ENCODE measurements at regions not wholly inside any gene's neighbourhood (a gene's known extent, or its start where the extent isn't known, plus 50 kb on each side); places are given as distances from the start of the nearest gene placed in this dataset.

DNA sequence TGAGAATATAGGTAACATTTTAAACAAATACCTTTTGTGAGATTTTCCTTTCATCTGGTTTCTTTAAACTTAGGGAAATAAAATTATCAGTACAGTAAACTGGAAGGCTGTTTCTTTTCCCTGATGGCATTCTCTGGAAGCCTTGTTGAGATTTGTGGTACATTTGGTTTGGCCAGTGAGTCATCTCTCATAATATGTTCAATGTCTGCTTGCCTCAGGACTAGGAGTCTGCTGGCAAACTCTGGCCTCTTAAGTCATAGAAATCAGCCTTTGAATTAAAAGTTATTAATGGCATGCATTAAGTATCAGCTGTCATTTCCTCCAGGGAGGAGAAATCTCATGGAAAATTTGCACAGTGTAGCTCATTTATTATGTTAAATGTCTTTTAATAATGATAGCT is 316.6 kb upstream of the KIAA1217 start:
- no peaks in the 10 kb centered on the region for H3K4me1 ChIP-seq (ENCODE audit: control insufficient read depth, insufficient read depth, low read length)
- no peak for DNase-seq (ENCODE audit: low read depth, low spot score)
- no peaks in the 10 kb centered on the region for H3K9me3 ChIP-seq (ENCODE audit: control insufficient read depth, insufficient read depth, low read depth, low read length)
- ChIA-PET POLR2A (no interaction called here), CTCF (no interaction called here)
- H3K27me3 ChIP-seq (ENCODE audit: control insufficient read depth, insufficient read depth, low read length), result no peaks in the 10 kb centered on the region
- no peak for ATAC-seq
- H3K4me3 ChIP-seq (ENCODE audit: low read depth in 2 of 2, low read length in 2 of 2), result no peak overlapping the region
- H3K27ac ChIP-seq (ENCODE audit: low read length), result no peak overlapping the region
- in situ Hi-C loops (cut with HindIII; ENCODE audit: low pct_unique_long_range_greater_than_20kb, low sequenced_read_pairs) (no loop called here), intact Hi-C loops (cut with micrococcal nuclease; ENCODE audit: unreplicated experiment) (no loop called here)
- TF ChIP-seq, protein P1, sequence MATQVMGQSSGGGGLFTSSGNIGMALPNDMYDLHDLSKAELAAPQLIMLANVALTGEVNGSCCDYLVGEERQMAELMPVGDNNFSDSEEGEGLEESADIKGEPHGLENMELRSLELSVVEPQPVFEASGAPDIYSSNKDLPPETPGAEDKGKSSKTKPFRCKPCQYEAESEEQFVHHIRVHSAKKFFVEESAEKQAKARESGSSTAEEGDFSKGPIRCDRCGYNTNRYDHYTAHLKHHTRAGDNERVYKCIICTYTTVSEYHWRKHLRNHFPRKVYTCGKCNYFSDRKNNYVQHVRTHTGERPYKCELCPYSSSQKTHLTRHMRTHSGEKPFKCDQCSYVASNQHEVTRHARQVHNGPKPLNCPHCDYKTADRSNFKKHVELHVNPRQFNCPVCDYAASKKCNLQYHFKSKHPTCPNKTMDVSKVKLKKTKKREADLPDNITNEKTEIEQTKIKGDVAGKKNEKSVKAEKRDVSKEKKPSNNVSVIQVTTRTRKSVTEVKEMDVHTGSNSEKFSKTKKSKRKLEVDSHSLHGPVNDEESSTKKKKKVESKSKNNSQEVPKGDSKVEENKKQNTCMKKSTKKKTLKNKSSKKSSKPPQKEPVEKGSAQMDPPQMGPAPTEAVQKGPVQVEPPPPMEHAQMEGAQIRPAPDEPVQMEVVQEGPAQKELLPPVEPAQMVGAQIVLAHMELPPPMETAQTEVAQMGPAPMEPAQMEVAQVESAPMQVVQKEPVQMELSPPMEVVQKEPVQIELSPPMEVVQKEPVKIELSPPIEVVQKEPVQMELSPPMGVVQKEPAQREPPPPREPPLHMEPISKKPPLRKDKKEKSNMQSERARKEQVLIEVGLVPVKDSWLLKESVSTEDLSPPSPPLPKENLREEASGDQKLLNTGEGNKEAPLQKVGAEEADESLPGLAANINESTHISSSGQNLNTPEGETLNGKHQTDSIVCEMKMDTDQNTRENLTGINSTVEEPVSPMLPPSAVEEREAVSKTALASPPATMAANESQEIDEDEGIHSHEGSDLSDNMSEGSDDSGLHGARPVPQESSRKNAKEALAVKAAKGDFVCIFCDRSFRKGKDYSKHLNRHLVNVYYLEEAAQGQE (IDR thresholded peaks at IDR 0.05; ENCODE audit: insufficient read depth in 1 of 2, low read depth in 2 of 2, low read length in 1 of 2), result no peak
- TF ChIP-seq CTCF (IDR thresholded peaks at IDR 0.05) (no peak), SIN3A (IDR thresholded peaks at IDR 0.05; ENCODE audit: borderline replicate concordance, insufficient read depth, low read depth, low read length) (no peak), TCF7L2 (IDR thresholded peaks at IDR 0.05; ENCODE audit: low read depth, low read length) (no peak)
- no TSS peak for BruUV-seq (replicated peaks)
- H3K36me3 ChIP-seq (ENCODE audit: control insufficient read depth, insufficient read depth, low read length), result no peaks in the 10 kb centered on the region

- H3K9me3 ChIP-seq (ENCODE audit: control insufficient read depth, insufficient read depth, low read depth, low read length), result no peaks in the 10 kb centered on the region
- H3K4me1 ChIP-seq (ENCODE audit: control insufficient read depth, insufficient read depth, low read length), result no peaks in the 10 kb centered on the region
- no peak overlapping the region for H3K27ac ChIP-seq (ENCODE audit: low read length)
- ChIA-PET POLR2A (no interaction called here), CTCF (no interaction called here)
- H3K36me3 ChIP-seq (ENCODE audit: control insufficient read depth, insufficient read depth, low read length), result no peaks in the 10 kb centered on the region
- ATAC-seq (no peak), DNase-seq (ENCODE audit: low read depth, low spot score) (no peak)
- intact Hi-C loops (cut with micrococcal nuclease; ENCODE audit: unreplicated experiment) (no loop called here), in situ Hi-C loops (cut with HindIII; ENCODE audit: low pct_unique_long_range_greater_than_20kb, low sequenced_read_pairs) (no loop called here)
- no peaks in the 10 kb centered on the region for H3K27me3 ChIP-seq (ENCODE audit: control insufficient read depth, insufficient read depth, low read length)
- no peak overlapping the region for H3K4me3 ChIP-seq (ENCODE audit: low read depth in 2 of 2, low read length in 2 of 2)
- TF ChIP-seq CTCF (IDR thresholded peaks at IDR 0.05), result no peak
- no peak for TF ChIP-seq TCF7L2 (IDR thresholded peaks at IDR 0.05; ENCODE audit: low read depth, low read length)
- no TSS peak for BruUV-seq (replicated peaks)
Observed at GRCh38 chr10:23897267-23897666, 311.7 kb upstream of the KIAA1217 start.

DNA sequence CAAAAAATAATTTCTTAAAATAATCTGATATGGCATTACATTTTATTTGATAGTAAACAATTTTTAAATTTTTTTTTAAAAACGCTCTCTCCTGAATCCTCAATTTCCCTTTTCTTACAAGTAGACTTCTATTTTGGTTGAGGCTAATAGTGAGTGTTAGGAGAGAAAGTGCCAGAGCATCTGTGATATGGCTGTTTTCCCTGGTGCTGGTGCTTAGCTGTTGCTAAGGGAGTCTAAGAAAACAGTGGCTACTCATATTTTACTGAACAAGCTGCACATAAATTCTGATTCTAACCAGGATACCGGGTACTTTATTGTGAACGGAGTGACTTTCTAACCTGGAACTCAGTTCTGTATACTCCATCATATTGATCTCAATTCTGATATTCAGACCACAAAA is 311.1 kb upstream of the KIAA1217 start:
- no TSS peak for BruUV-seq (replicated peaks)
- ATAC-seq (no peak), DNase-seq (ENCODE audit: low read depth, low spot score) (no peak)
- no peaks in the 10 kb centered on the region for H3K36me3 ChIP-seq (ENCODE audit: control insufficient read depth, insufficient read depth, low read length)
- H3K27ac ChIP-seq (ENCODE audit: low read length), result no peak overlapping the region
- H3K27me3 ChIP-seq (ENCODE audit: control insufficient read depth, insufficient read depth, low read length), result no peaks in the 10 kb centered on the region
- no peak overlapping the region for H3K4me3 ChIP-seq (ENCODE audit: low read depth in 2 of 2, low read length in 2 of 2)
- POLR2A ChIA-PET, result no interaction called here
- H3K9me3 ChIP-seq (ENCODE audit: control insufficient read depth, insufficient read depth, low read depth, low read length), result no peaks in the 10 kb centered on the region
- in situ Hi-C loops (cut with HindIII; ENCODE audit: low pct_unique_long_range_greater_than_20kb, low sequenced_read_pairs) (no loop called here), intact Hi-C loops (cut with micrococcal nuclease; ENCODE audit: unreplicated experiment) (no loop called here)
- no peak for TF ChIP-seq SIN3A (IDR thresholded peaks at IDR 0.05; ENCODE audit: borderline replicate concordance, insufficient read depth, low read depth, low read length)
- no peak for TF ChIP-seq TCF7L2 (IDR thresholded peaks at IDR 0.05; ENCODE audit: low read depth, low read length)
- no peak for TF ChIP-seq POLR2AphosphoS5 (IDR thresholded peaks at IDR 0.05; ENCODE audit: low read depth, low read length)
- TF ChIP-seq, protein P1 (IDR thresholded peaks at IDR 0.05; ENCODE audit: insufficient read depth in 1 of 2, low read depth in 2 of 2, low read length in 1 of 2), result no peak
- no peak for TF ChIP-seq CTCF (IDR thresholded peaks at IDR 0.05)
- CTCF ChIA-PET, result no interaction called here
- no peaks in the 10 kb centered on the region for H3K4me1 ChIP-seq (ENCODE audit: control insufficient read depth, insufficient read depth, low read length)
